ENCODE measurements at regions not wholly inside any gene's neighbourhood (a gene's known extent, or its start where the extent isn't known, plus 50 kb on each side); places are given as distances from the start of the nearest gene placed in this dataset.
A peak's percentile ranks its signal among the peaks of the same experiment; 100 is the strongest.

DNA sequence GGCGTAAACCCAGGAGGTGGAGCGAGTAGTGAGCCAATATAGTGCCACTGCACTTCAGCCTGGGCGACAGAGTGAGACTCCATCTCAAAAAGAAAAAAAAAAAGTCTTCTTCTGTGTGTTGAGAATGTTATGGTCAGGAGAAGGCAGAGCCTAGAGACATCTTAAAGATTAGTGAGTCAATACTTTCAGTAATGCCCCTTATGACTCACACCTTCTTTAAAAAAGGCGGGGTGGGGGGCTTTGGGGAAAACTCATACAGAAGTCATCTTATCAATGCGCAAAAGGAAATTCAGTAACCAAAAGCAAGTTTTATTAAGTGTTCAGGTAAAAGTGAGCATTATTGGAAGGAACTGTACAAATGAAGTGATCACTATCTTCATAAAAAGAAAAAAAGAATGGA, 1369.8 kb upstream of the LRRTM3 start:
- Histone ChIP-seq H3K4me3 (ENCODE audit: low read depth in 1 of 5, low read length in 5 of 5) (no peak overlapping the region), H3K27ac (ENCODE audit: low read depth, low read length) (no peak overlapping the region), H3K4me1 (ENCODE audit: control insufficient read depth in 5 of 5, insufficient read depth in 5 of 5, low read length in 5 of 5) (no peaks in the 10 kb centered on the region), H3K9ac (ENCODE audit: low read length in 5 of 5) (no peak overlapping the region), H3K27me3 (ENCODE audit: control insufficient read depth in 5 of 5, insufficient read depth in 4 of 5, low read length in 5 of 5) (no peaks in the 10 kb centered on the region), H3K36me3 (ENCODE audit: control insufficient read depth in 5 of 5, insufficient read depth in 5 of 5, low read length in 5 of 5) (no peaks in the 10 kb centered on the region), H3K9me3 (ENCODE audit: control insufficient read depth in 5 of 5, low read length in 5 of 5) (no peaks in the 10 kb centered on the region)

DNA sequence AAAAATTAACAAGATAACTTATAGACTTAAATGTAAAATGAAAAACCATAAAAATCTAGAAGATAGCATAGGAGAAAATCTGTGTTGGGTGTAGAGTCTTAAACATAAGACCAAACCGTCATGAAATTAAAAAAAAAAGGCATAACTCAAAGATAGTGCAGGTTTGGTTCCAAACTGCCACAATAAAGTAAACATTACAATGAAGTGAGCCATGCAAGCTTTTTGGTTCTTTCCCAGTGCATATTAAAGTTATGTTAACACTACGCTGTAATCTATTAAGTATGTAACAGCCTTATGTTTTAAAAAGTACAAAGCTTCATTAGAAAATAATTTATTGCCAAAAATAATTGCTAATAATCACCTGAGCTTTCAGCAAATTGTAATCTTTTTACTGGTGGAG, 1366.5 kb upstream of the LRRTM3 start:
- Histone ChIP-seq H3K9ac (ENCODE audit: low read length in 5 of 5) (no peak overlapping the region), H3K36me3 (ENCODE audit: control insufficient read depth in 5 of 5, insufficient read depth in 5 of 5, low read length in 5 of 5) (no peaks in the 10 kb centered on the region), H3K27me3 (ENCODE audit: control insufficient read depth in 5 of 5, insufficient read depth in 4 of 5, low read length in 5 of 5) (no peaks in the 10 kb centered on the region), H3K4me3 (ENCODE audit: low read depth in 1 of 5, low read length in 5 of 5) (no peak overlapping the region), H3K9me3 (ENCODE audit: control insufficient read depth in 5 of 5, low read length in 5 of 5) (peaks cover 0 to 5% (median 0%) of the 10 kb centered on the region in 5 donors), H3K4me1 (ENCODE audit: control insufficient read depth in 5 of 5, insufficient read depth in 5 of 5, low read length in 5 of 5) (no peaks in the 10 kb centered on the region), H3K27ac (ENCODE audit: low read depth, low read length) (no peak overlapping the region)

DNA sequence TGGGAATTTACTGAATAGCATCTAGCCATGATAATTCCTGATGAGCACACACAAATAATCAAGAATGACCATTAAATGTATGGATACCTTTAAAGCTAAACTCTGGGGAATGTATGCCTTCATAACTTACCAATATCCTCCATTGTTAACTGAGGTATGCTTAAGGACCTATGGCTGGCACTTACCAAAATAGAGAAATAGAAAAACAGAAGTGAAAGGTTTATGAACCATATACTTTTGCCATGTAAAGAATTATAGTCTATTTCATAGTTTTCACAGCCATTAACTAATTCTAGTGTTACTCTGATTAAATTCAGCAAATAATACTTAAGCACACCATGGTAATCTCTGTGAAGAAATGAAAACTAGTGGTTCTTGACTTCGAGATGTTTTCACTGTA, 1360.6 kb upstream of the LRRTM3 start:
- Histone ChIP-seq H3K27me3 (ENCODE audit: control insufficient read depth in 5 of 5, insufficient read depth in 4 of 5, low read length in 5 of 5) (peaks cover 0 to 3% (median 0%) of the 10 kb centered on the region in 5 donors), H3K36me3 (ENCODE audit: control insufficient read depth in 5 of 5, insufficient read depth in 5 of 5, low read length in 5 of 5) (no peaks in the 10 kb centered on the region), H3K9ac (ENCODE audit: low read length in 5 of 5) (no peak overlapping the region), H3K4me1 (ENCODE audit: control insufficient read depth in 5 of 5, insufficient read depth in 5 of 5, low read length in 5 of 5) (peaks cover 0 to 4% (median 1%) of the 10 kb centered on the region in 5 donors), H3K9me3 (ENCODE audit: control insufficient read depth in 5 of 5, low read length in 5 of 5) (peaks cover 0 to 5% (median 0%) of the 10 kb centered on the region in 5 donors), H3K27ac (ENCODE audit: low read depth, low read length) (no peak overlapping the region), H3K4me3 (ENCODE audit: low read depth in 1 of 5, low read length in 5 of 5) (no peak overlapping the region)

DNA sequence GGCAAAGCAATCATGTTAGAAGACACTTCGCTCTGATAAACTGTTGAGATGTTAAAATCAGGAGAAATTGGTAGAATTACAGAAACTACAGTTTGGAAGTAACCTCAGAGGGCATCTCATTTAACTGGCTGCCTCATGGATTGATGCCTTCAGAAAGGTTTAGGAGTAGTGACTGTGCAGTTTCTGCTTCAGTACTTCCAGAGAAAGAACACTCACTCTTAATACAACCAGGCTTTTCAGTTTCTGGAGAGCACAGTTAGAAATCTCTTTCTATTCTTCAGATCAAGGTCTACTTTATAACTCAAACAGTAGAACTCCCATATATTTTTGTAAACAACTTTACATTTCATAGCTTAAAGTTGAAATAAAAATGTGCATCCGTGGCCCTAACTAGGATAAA, 1358.9 kb upstream of the LRRTM3 start:
- Histone ChIP-seq H3K4me3 (ENCODE audit: low read depth in 1 of 5, low read length in 5 of 5) (no peak overlapping the region), H3K36me3 (ENCODE audit: control insufficient read depth in 5 of 5, insufficient read depth in 5 of 5, low read length in 5 of 5) (no peaks in the 10 kb centered on the region), H3K9ac (ENCODE audit: low read length in 5 of 5) (no peak overlapping the region), H3K27me3 (ENCODE audit: control insufficient read depth in 5 of 5, insufficient read depth in 4 of 5, low read length in 5 of 5) (peaks cover 0 to 6% (median 0%) of the 10 kb centered on the region in 5 donors), H3K9me3 (ENCODE audit: control insufficient read depth in 5 of 5, low read length in 5 of 5) (peaks cover 0 to 5% (median 0%) of the 10 kb centered on the region in 5 donors), H3K27ac (ENCODE audit: low read depth, low read length) (no peak overlapping the region), H3K4me1 (ENCODE audit: control insufficient read depth in 5 of 5, insufficient read depth in 5 of 5, low read length in 5 of 5) (peaks cover 0 to 12% (median 6%) of the 10 kb centered on the region in 5 donors)

DNA sequence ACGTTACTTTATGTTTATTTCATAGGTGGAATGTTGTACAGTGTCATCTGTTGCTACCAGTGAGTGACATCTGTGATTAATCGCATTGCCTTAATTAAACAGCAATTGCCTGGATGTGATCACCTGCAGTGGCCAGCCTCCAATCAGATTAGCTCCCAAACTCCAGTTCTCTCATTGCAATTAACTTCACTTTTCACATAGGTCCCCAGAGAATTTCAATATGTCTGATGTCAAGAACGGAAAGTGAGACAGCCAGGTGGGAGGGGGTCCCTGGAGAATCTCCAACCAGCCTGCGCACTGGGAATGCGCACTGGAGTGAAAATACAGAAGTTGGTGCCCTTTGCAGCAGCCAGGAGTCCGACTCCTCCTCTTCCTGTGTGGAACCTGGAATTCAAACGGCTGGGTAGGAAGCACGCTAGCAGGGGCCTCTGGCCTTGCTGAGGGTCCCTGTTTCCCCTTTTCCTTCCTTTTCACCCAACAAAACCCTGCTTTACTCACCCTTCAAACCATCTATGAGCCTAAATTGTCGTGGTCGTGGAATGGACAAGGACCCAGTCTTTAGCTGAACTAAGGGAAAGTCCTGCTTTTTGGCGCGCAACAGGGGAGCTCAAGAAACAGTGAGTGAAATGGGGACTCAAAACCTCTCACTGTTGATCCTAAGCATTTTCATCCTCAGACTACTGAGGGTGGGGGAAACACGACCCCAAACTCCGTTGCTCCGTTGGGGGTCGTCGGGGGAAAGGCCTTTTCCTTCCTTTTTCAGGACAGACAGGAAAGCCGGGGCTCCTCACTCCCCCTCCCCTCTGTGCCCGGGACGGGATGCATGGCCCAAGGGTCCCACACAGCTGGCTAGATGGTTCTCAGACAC, 1355.5 kb upstream of the LRRTM3 start:
- Histone ChIP-seq H3K4me1 (ENCODE audit: control insufficient read depth in 5 of 5, insufficient read depth in 5 of 5, low read length in 5 of 5) (peaks cover 0 to 12% (median 6%) of the 10 kb centered on the region in 5 donors), H3K9ac (ENCODE audit: low read length in 5 of 5) (peak overlapping the region in 4 of 5 donors; percentile 35 to 72 (median 47)), H3K27me3 (ENCODE audit: control insufficient read depth in 5 of 5, insufficient read depth in 4 of 5, low read length in 5 of 5) (peaks cover 0 to 6% (median 0%) of the 10 kb centered on the region in 5 donors), H3K9me3 (ENCODE audit: control insufficient read depth in 5 of 5, low read length in 5 of 5) (no peaks in the 10 kb centered on the region), H3K27ac (ENCODE audit: low read depth, low read length) (no peak overlapping the region), H3K4me3 (ENCODE audit: low read depth in 1 of 5, low read length in 5 of 5) (peak overlapping the region; percentile 58 to 84 (median 75)), H3K36me3 (ENCODE audit: control insufficient read depth in 5 of 5, insufficient read depth in 5 of 5, low read length in 5 of 5) (no peaks in the 10 kb centered on the region)

DNA sequence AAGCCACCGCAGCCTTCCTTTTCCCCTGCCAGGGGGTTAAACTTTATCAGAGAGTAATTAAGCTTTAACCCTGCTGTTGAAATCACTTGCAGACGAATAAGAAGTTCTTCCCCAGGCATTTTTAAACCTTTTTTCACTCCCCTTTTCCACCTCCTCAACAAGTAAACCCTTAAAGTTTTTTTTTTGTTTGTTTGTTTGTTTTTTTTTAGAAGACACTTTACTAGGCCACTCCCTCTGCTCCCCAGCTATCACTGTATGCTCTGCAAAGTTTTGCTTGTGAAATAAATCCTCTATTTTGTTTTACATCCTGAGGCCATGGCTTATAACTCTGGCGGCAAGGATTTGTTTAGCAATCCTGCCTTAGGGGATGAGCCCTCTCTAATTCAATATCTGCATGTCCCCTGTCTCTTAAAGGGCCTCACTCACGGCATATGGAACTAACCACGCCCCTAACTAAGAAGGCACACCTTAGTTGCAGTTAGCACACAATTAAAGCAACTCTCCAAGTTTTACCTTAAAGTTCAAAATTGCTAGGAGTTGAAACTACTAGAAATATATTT, 1354.7 kb upstream of the LRRTM3 start:
- Histone ChIP-seq H3K4me3 (ENCODE audit: low read depth in 1 of 5, low read length in 5 of 5) (peak overlapping the region; percentile 58 to 84 (median 75)), H3K9ac (ENCODE audit: low read length in 5 of 5) (no peak overlapping the region), H3K27me3 (ENCODE audit: control insufficient read depth in 5 of 5, insufficient read depth in 4 of 5, low read length in 5 of 5) (peaks cover 0 to 6% (median 0%) of the 10 kb centered on the region in 5 donors), H3K9me3 (ENCODE audit: control insufficient read depth in 5 of 5, low read length in 5 of 5) (no peaks in the 10 kb centered on the region), H3K27ac (ENCODE audit: low read depth, low read length) (no peak overlapping the region), H3K4me1 (ENCODE audit: control insufficient read depth in 5 of 5, insufficient read depth in 5 of 5, low read length in 5 of 5) (peaks cover 0 to 12% (median 6%) of the 10 kb centered on the region in 5 donors), H3K36me3 (ENCODE audit: control insufficient read depth in 5 of 5, insufficient read depth in 5 of 5, low read length in 5 of 5) (no peaks in the 10 kb centered on the region)

DNA sequence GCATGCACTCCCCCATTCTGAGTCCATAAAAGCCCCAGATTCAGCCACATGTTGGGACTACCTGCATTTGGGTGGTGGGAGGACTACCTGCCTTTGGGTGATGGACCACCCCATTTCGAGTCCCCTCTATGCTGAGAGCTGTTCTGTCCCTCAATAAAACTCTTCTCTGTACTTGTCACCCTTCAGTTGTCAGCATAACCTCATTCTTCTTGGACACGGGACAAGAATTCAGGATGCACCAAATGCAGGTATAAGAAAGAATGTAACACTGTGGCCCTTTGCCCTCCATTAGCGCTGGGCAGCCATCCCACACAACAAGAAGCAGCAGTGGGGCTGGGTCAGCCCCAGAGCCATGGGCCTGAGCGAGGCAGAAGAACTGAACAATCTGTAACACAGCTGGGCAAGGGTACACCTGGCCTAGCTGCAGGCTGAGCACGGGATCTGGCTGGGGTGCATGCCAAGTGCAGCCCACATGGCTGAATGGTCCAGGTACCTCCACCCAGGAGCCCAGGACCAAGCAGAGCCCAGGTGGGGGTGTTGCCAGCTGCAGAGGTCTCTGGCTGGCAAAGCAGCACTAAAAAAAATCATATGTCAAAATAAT, 1344.3 kb upstream of the LRRTM3 start:
- Histone ChIP-seq H3K9me3 (ENCODE audit: control insufficient read depth in 5 of 5, low read length in 5 of 5) (peaks cover 5 to 19% (median 10%) of the 10 kb centered on the region in 5 donors), H3K27ac (ENCODE audit: low read depth, low read length) (no peak overlapping the region), H3K9ac (ENCODE audit: low read length in 5 of 5) (no peak overlapping the region), H3K27me3 (ENCODE audit: control insufficient read depth in 5 of 5, insufficient read depth in 4 of 5, low read length in 5 of 5) (no peaks in the 10 kb centered on the region), H3K36me3 (ENCODE audit: control insufficient read depth in 5 of 5, insufficient read depth in 5 of 5, low read length in 5 of 5) (no peaks in the 10 kb centered on the region), H3K4me3 (ENCODE audit: low read depth in 1 of 5, low read length in 5 of 5) (peak overlapping the region in 1 of 5 donors; percentile 30), H3K4me1 (ENCODE audit: control insufficient read depth in 5 of 5, insufficient read depth in 5 of 5, low read length in 5 of 5) (no peaks in the 10 kb centered on the region)

DNA sequence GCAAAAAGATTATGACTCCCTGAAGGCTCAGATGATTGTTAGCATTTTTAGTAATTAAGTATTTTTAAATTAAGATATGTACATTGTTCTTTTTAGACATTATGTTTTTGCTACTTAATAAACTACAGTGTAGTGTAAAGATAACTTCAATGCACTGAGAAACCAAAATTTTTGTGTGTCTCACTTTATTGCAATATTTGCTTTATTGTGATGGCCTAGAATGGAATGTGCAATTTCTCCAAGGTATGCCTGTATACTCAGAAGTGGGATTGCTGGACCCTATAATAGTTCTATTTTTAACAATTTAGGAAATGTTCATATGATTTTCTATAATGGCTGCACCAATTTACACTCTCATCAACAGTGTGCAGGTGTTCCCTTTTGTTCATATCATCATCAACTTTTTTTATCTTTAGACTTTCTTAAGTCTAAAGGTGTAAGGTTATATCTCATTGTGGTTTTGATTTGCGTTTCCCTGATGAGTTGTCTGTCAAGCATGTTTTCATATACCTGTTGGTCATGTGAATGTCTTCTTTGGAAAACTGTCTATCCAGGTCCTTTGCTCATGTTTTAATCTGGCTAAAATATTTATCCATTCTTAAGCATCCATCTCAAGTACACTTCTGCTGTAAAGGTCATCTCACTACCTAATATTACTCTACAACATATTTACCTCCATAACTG, 1323.5 kb upstream of the LRRTM3 start:
- no peak overlapping the region for H3K27ac ChIP-seq (ENCODE audit: low read depth, low read length)
- H3K27me3 ChIP-seq (ENCODE audit: control insufficient read depth in 5 of 5, insufficient read depth in 4 of 5, low read length in 5 of 5) = no peaks in the 10 kb centered on the region
- no peaks in the 10 kb centered on the region for H3K36me3 ChIP-seq (ENCODE audit: control insufficient read depth in 5 of 5, insufficient read depth in 5 of 5, low read length in 5 of 5)
- H3K4me3 ChIP-seq (ENCODE audit: low read depth in 1 of 5, low read length in 5 of 5) = no peak overlapping the region
- H3K9me3 ChIP-seq (ENCODE audit: control insufficient read depth in 5 of 5, low read length in 5 of 5) = peaks cover 0 to 5% (median 0%) of the 10 kb centered on the region in 5 donors
- no peaks in the 10 kb centered on the region for H3K4me1 ChIP-seq (ENCODE audit: control insufficient read depth in 5 of 5, insufficient read depth in 5 of 5, low read length in 5 of 5)
- no peak overlapping the region for H3K9ac ChIP-seq (ENCODE audit: low read length in 5 of 5)

DNA sequence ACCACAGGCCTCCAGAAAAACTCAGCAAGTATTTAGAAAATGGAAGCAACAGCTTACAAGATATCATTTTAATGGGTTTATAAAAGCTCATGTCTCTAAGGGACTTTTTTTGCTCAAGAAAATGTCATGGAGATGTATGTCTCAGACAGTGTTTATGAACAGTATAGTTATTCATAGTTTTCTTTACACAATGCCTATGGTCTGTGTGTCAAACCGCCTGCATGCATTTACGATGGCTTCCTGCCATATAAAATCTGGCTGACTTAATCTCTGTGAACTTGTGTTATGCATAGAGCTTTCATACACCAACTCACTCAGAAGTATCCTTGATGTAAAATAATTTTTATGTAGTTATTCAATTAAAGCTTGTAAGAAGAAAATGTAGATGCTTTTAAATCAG, 1314.2 kb upstream of the LRRTM3 start:
- Histone ChIP-seq H3K27ac (ENCODE audit: low read depth, low read length) (no peak overlapping the region), H3K27me3 (ENCODE audit: control insufficient read depth in 5 of 5, insufficient read depth in 4 of 5, low read length in 5 of 5) (no peaks in the 10 kb centered on the region), H3K9me3 (ENCODE audit: control insufficient read depth in 5 of 5, low read length in 5 of 5) (peaks cover 0 to 11% (median 5%) of the 10 kb centered on the region in 5 donors), H3K9ac (ENCODE audit: low read length in 5 of 5) (no peak overlapping the region), H3K36me3 (ENCODE audit: control insufficient read depth in 5 of 5, insufficient read depth in 5 of 5, low read length in 5 of 5) (no peaks in the 10 kb centered on the region), H3K4me3 (ENCODE audit: low read depth in 1 of 5, low read length in 5 of 5) (no peak overlapping the region), H3K4me1 (ENCODE audit: control insufficient read depth in 5 of 5, insufficient read depth in 5 of 5, low read length in 5 of 5) (no peaks in the 10 kb centered on the region)
